GM19043 (cell line): ENCODE measurements at regions not wholly inside any gene's neighbourhood (a gene's known extent, or its start where the extent isn't known, plus 50 kb on each side); places are given as distances from the start of the nearest gene placed in this dataset.

ENCODE experiments used
- ATAC-seq: cut with Tn5 transposase; IDR thresholded peaks from one replicate; pipeline ENCODE4 v1.9.1; 2021; ENCODE audit warnings: low read depth; ENCODE audit not compliant: unreplicated experiment

DNA sequence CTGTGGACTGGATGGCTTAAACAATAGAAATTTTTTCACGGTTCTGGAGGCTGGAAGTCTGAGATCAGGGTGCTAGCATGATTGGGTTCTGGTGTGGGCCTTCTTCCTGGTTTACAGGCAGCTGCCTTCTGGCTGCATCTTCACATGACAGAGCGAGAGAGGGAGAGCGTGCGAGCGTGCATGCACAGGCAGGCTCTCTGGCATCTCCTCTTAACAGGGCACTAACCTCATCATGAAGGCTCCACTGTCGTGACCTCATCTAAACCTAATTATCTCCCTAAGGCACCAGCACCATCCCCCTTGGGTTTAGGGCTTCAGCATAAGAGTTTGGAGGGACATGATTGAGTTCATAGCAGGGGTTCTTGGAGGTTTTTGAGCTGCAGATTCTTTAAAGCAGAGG is 292.0 kb upstream of the C2CD4B start:
- no peak for ATAC-seq

DNA sequence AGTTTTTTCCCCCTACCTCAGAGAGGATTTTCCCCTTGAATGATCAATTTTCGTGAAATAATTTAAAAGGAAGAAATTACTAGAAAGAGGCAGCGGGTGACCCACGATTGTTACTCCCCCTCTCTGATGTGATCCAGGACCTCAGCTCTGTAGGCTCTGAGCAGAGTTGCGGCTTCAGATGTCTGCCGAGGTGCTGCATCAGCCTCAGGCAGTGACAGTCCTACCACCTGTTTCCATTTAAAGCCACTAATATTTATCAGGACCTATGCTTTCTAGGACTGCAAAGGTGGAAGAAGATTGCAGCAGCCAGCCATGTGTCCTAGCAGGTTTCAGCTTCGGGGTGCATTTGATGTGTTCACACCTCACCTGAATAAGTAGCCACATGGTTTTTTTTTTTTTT is 294.8 kb upstream of the C2CD4B start:
- ATAC-seq: no peak

DNA sequence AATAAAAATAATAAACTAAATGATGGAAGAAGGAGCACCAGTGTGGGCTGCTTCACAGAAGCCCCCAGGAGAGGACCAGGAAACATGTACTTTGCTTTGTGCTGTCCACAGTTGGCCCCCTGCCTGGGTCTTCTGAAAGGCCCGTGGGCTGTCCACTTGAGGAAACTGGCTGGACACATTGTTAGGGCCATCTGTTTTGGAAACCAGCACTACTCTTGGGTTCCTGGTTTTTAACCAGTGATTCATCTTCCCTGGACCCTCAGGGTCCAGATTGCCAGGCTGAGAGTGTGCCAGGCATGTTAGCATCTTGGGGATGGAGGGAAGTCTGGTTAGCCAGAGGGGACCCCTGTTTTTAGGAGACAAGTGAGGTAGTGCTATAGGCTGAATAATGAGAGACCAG is 297.2 kb upstream of the C2CD4B start:
- ATAC-seq: no peak

DNA sequence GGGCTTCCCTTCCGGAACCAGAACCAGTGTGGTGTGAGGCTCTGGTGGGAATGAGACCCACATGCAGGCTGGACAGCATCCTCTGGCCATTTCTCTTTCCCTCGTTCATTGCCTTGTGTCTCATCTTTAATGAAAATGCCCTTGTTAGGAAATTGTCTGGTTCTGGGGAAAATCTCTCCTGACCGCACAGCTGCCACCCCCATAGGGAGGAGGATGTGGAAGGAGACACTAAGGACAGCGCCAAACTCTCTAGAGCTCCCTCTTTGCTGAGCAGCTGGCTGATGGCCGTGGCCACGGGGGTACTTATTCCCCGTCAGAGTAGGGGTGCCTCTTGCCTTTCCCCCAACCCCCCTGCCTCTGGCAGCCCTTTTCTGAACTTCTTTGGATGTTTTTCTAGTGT is 297.6 kb upstream of the C2CD4B start:
- no peak for ATAC-seq

DNA sequence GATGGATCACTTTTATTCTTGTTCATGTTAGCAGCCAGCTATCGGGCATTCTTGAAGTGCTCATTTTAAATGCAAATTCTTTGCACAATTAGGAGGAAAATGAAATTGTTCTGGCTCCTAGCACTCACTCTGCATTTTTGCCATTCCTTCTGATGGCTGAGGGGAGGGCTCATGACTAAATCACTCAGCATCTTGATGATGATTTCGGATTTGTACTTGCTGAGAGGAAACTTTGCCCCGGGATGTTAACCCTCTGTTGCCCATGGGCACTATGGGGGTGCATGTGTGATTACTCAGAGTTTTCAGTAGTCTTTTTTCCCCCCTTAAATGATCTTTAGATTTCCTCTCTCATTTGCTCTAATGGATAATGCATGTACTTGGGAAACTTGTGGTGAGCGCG is 299.6 kb upstream of the C2CD4B start:
- no peak for ATAC-seq

DNA sequence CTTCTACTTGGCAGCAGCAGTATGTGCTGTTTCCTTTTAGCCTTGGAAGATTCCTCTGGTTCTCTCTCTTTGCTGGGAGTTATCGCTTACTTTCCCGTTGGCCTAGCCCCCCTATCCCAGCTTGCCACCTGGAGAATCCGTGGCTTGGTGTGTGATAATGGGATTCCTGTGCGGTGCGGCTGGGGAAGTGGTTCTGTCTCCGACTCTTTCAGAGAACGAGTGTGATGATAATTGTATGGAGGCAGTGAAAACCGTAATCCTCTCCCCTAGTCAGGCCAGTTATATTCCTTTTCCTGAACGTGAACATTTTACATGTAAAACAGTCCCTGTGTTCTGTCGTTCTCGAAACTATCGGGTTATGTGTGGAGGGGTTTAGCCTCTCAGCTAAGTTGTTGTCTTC is 300.1 kb upstream of the C2CD4B start:
- ATAC-seq: no peak

DNA sequence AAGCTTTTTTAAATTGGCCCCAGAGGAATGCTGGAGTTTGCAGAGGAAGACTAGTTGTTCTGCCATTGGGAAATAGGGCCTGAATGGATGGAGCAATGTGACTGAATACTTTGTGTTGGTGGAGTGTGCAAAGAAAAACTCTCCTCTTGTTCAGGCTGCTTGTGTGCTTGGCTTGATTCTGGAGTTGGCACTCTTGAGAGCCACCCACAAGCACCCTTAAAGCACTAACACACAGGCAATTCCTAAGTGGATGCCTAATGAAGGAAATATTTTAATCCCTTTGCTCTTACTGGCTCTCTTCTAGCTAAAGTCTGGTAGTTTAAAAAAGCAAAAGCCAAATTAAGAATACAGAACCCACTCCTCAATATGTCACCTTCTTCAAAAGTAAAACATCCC is 304.4 kb upstream of the C2CD4B start:
- no peak for ATAC-seq

DNA sequence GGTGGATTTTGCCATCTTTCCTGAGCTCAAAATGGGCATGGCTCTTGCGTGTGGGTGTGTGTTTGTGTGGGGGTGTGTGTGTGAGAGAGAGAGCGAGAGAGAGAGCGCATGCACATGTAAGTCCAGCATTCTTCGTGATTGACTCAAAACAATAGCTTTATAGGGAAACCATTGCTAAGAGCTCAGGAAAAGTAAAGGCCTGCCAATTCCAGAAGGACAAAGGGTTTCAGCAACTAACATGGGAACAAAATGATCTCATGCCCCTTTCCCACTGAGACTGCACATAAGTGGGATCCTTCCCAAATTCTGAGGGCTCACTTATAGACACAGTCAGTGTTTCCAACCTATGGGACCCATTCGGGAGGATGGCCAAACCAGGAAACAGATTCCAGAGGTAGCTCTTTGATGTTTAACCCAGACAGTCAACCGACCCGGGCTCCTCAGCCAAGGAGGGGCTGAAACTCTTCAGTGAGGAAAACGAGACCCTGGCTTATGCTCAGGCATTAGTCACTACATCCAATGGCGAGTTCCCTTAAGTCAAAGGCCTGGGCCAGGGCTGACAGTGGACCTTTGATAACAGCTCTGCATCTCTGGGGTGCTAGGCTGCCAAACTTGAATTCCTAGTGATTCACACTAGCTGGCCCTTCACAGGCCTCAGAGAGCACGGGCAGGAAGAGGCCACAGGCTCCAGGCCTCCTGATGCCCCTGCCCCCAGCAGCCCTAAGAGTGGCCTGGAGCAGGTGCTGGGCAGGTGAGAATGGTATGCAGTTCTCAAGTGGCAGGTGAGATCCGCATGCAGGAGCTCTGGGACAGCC is 305.0 kb upstream of the C2CD4B start:
- no peak for ATAC-seq

DNA sequence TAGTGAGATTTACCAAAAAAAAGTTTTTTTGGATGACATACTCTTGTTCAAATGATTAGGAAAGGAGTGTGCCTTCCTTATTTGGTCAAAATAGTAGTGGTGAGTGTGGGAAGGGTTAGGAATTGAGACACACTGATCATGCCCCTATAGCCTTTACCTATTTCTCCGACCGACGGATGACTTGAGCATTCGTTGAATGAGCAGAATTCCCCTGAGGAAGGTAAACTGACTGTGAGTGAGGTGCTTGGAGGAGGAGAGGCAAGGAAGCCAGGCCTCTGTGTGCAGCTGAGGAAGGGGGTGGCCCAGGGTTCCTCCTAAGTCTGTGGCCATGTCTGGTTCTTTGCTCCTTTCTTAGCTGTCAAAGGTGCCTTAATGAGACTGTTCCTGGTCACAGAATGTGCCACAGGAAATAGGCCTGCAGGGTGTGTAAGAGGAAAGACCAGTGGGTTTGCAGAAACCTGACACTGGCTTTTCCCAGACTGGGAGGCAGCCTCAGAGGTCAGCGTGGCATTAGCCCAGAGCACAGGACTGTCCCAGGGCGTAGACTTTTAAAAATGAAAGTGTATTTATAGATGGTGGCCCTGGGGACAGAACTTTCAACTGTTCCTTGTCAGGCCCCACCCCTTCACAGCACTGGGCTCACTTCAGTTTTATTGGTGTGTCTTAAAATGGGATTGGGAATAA is 307.7 kb upstream of the C2CD4B start:
- ATAC-seq: no peak

DNA sequence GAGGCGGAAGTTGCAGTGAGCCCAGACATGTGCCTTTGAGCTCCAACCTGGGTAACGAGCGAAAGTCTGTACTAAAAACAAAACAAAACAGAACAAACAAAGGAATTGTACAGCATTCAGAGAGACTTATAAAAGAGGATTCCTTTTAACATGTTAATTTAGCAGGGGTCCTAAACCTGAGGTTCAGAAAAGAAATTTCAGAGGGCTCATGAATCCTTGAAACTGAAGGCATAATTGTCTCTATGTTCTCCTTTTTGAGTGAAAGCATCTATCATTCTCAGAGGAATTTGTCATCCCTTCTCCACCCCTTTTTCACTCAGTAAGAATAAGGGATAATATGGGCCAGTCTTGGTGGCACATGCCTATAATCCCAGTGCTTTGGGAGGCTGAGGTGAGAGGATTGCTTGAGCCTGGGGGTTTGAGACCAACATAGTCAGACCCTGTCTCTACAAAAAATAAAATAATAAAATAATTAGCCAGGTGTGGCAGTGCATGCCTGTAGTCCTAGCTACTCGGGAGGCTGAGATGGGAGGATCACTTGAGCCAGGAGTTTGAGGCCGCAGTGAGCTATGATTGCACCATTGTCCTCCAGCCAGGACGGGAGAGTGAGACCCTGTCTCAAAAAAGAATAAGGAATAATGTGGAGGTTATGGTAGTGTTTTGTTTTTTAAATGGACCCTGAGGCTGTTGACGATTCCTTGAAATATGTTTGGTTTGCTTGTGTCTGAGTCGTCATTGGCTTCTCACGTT is 309.1 kb upstream of the C2CD4B start:
- no peak for ATAC-seq

DNA sequence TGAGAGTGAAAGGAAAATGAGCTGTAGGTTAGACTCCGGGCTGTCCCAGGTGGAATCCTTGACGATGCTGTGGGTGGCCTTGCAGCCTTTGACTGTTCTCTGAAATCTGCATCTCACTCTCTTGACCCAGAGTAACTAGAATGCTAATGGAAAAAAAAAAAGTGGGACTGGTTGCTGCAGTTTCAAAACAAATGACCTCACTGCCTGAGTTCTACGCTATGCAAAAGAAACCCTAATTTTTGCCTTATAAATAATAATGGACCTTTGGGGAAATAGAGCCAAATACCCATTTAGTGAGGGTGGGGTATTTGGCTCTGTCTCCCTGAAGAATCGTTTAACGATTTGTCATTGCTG is 309.7 kb upstream of the C2CD4B start:
- ATAC-seq: no peak

DNA sequence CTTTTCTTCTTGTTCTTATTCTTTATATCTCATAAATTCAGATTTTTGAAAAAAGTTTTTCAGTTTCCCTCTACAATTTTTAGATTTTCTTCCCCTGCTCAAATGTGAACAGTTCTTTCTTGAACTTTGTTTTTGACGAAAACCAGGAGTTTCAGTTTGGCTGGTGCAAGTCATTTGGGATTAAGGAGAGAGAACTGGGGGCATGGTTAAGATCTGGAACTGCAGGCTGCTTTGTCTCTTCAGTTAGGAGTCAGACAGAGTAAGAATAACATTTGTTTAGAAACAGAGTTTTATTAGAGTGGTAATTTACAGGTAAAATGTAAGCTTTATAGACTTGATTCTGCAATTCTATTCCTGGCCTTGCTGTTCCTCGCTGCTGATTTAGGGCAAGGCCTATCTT is 310.5 kb upstream of the C2CD4B start:
- no peak for ATAC-seq

DNA sequence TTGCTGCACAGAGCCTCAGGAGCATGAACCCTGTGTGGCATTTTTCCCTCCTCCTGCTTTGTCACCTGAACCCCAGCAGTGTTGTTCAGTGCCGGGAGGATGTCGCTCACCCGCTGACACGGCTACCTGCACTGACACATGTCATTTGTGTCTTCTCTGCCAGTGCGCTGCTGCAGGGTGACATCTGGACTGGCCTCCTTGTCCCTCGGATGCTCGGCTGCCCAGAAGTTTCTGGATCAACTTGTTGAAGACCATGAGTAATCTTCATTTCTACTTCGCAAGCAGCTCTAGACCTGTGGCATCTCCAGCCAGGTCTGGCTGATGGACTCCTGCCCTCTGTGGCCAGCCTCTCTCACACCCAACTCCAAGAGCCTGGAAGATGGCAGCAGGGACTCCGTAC is 311.1 kb upstream of the C2CD4B start:
- no peak for ATAC-seq

DNA sequence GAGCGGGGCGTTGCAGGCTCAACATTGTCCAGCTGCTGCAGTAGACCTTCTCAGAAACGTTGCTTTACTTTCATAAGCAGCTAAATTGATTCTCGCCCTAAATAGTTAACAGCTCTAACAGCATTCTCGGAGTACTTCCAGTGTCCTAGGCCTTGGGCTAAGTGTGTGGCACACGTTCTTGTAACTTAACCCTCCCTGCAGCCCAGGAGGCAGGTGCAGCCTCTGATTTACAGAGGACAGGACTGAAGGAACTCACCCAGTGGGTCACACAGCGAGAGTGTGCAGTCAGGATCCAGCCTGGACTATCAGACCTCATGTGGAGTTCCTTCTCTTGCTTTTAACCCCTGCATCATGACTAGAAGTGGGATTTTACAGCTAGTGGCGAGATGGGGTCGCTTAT is 312.8 kb upstream of the C2CD4B start:
- no peak for ATAC-seq

DNA sequence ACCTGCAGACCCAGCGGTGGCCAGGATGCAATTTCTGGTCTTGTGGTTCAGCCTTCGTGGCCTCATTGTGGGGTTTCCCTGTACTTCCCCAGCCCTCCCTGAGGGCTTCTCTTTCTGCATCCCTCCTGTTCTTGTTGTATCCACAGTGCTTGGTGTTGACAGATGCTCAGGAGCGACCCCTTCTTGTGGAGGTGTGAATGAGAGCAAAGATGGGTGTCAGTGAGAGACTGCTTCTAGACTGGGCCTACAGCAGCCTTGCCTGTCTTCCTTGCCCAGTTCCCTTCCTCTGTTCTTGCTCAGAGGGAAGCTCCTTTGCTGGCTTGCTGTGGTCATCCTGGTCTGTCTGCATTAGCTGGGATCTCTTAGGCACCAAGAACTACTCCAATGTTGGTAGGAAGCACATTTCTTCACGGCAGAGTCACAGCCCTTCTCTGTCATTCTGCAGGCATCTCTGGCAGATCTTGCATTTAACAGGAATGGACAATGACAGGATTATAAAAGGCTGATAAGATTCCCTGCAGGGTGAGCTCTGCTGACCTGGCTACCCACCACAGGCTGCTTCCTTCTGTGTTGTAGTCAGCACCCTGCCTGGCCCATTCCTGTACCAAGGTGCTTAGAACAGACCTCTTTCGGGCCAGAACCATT is 317.8 kb upstream of the C2CD4B start:
- no peak for ATAC-seq

DNA sequence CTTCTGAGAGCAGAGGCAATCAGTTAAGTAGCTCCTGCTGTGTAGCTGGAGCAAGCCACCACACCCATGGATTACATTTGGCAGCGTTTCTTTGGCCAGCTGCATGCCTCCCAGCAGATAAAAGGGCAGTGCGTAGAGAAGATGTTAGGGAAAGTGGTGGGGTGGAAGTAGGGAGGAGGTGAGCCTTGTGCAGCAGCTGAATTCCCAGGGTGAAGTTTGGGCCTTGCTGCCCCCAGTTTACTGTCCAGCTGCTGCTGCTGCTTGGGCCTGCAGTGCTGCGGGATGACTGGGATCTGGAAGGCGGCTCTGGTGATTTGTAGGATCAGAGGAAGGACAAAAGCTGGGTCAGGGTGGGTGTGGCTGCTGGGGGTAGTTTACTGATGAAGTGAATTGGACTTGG is 318.7 kb upstream of the C2CD4B start:
- ATAC-seq: no peak

DNA sequence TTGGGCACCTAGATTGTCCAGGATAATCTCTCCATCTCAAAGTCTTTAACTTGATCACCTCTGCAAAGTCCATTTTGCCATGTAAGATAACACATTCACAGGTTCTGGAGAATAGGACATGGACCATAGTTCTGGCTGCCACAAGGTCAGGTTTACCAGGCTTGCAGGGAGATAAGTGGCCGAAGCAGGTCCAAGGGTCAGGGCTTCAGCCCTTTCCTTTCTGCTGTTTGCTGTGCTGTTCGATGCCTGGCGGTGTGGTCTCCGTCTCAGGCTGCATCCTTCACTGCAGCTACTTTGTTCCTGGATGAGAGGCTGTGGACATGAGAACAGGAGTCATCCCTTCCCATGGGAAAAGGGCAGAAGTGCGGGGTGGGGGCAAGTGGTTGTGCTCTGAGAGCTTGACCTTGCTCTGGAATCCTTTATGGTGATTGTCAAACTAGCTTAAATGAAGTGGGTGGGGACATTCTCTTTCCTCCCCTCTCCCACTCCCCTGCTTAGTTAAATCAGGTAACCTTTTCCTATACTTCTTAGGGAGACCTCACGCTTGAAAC is 320.2 kb upstream of the C2CD4B start:
- ATAC-seq: no peak

DNA sequence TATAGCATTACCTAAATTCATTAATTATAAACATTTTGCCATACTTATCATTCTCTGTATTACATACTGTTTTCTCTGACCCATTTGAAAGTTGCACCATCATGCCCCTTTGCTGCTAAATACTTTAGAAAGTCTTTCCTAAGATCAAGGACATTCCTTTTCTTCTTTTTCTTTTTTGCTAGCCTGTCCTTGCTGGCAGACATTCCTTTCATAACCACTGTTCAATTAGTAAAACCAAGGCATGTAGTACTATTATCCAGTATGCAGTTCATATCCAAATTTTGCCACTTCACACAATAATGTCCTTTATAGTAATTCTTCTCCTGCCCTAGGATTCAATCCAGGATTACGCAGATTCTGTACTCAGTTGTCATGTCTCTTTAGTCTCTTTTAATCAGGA is 321.0 kb upstream of the C2CD4B start:
- ATAC-seq: no peak

DNA sequence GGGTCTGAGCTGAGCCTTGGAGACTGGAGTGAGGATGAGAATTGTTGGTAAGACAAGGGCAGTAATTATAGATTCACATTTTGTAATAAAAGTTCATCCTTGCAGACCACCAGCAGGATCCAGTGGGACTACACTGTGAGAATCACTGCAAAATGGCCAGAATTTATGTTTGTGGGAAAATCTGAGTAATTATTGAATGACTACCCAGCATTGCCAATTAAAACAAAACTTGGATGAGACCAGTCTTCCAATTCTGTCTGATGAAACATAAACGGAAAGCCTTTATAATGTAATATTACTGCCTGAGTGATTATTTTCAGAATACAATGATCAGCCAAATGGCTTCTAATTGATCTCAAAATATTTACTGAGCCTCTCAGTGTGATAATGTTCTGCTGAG is 323.3 kb upstream of the C2CD4B start:
- ATAC-seq: no peak

DNA sequence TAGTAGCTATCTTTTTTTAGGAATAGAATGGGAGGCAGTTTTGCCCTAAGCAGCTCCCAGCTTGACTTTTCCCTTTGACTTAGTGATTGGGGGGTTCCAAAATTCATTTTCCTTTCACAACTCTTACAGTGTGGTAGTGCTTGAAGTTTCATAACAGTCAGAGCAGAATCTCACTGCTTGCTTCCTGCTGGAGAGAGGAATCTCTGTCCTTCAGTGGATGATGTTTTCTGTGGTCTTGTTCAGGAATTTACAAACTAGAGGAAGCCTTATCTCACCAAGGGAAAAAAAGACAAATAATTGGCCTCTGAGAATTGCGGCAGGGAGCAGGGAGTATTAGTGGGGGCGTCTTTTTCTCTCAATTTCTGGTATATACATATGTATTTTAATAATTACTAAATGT is 326.6 kb upstream of the C2CD4B start:
- no peak for ATAC-seq

DNA sequence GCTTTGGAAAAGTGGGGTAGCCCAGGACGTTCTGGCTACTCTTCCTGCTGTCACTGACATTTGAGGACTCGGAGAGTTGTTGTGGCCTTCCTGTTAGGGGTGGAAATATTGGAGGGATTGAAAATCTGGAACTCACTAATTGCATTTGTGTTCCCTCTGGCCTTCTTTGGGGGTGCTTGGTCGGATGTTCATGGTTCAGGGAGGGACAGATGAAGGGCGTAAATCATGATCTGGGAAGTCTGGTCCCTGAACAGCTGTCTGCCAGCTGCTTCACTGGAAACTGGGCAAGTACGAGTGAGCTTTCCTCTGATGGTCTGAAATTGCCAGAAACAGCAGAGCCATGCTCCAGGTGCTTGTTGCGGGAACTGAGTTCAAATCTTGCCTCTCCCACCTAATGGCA is 327.8 kb upstream of the C2CD4B start:
- no peak for ATAC-seq
